T-helper 1 cell (primary cell): ENCODE measurements at regions not wholly inside any gene's neighbourhood (a gene's known extent, or its start where the extent isn't known, plus 50 kb on each side); places are given as distances from the start of the nearest gene placed in this dataset.

Experiments used
- DNase-seq, 5 donors: peaks; one replicate each; pipeline ENCODE4 v3.0.0-alpha.2; 2012 to 2020

GRCh38 chr3:42012935-42013690 lies 51.2 kb upstream of the ULK4 start:
- peak; percentile 54 to 80 (median 64) for DNase-seq

- peak in 1 of 5 donors; percentile 11 for DNase-seq
Observed at GRCh38 chr3:42012383-42012934, 50.6 kb upstream of the ULK4 start.
